PC-9 (cell line): ENCODE measurements at regions not wholly inside any gene's neighbourhood (a gene's known extent, or its start where the extent isn't known, plus 50 kb on each side); places are given as distances from the start of the nearest gene placed in this dataset.

ENCODE experiments used
- BruUV-seq: library from RNA; stranded (reverse); fragments of 400-500 nt; replicated peaks from 2 replicates; lab custom pipeline; 2021; lab: Mats Ljungman, UMichigan
- CTCF ChIA-PET: fragments of 300-600 bp; sonication (Branson Sonifier 250); formaldehyde crosslinking; loops from one replicate; lab custom pipeline; 2022; ENCODE audit warnings: antibody characterized with exemption; lab: Charles Lee
- POLR2A ChIA-PET: fragments of 300-600 bp; sonication (Branson Sonifier 250); formaldehyde crosslinking; loops from one replicate; lab custom pipeline; 2022; ENCODE audit warnings: antibody characterized with exemption; ENCODE audit not compliant: unreplicated experiment; lab: Charles Lee
- DNase-seq, 2 experiments: peaks; one replicate each; pipeline versions ENCODE4 v3.0.0 to v3.0.0-alpha.2; 2015 to 2022; ENCODE audit warnings: mixed read lengths in 1 of 2
- H2AFZ ChIP-seq: fragments of 200-600 bp; sonication (generic); 2 replicates; pipeline ENCODE4 v1.8.1; 2017; ENCODE audit warnings: antibody characterized with exemption
- H3F3A ChIP-seq: fragments of 200-600 bp; sonication (generic); 2 replicates; pipeline ENCODE4 v1.8.1; 2017; ENCODE audit warnings: antibody characterized with exemption, mild to moderate bottlenecking, low read depth; ENCODE audit not compliant: insufficient read depth
- H3K27ac ChIP-seq: fragments of 200-600 bp; sonication (generic); 2 replicates; pipeline ENCODE4 v1.6.1; 2016; ENCODE audit warnings: mixed run types
- H3K27me3 ChIP-seq: fragments of 200-600 bp; sonication (generic); 2 replicates; pipeline ENCODE4 v1.6.1; 2016; ENCODE audit warnings: low read depth, mixed run types; ENCODE audit not compliant: insufficient read depth
- H3K36me3 ChIP-seq: fragments of 200-600 bp; sonication (generic); 2 replicates; pipeline ENCODE4 v1.6.1; 2016; ENCODE audit warnings: low read depth, mixed run types
- H3K4me1 ChIP-seq: fragments of 200-600 bp; sonication (generic); replicated peaks from 2 replicates; pipeline ENCODE4 v1.6.1; 2016; ENCODE audit warnings: mixed run types; ENCODE audit not compliant: insufficient read depth
- H3K4me2 ChIP-seq: fragments of 200-600 bp; sonication (generic); 2 replicates; pipeline ENCODE4 v1.6.1; 2017; ENCODE audit warnings: mixed run types
- H3K4me3 ChIP-seq: fragments of 200-600 bp; sonication (generic); 2 replicates; pipeline ENCODE4 v1.6.1; 2016; ENCODE audit warnings: mixed run types
- H3K79me2 ChIP-seq: fragments of 200-600 bp; sonication (generic); 2 replicates; pipeline ENCODE4 v1.6.1; 2017; ENCODE audit warnings: low read depth, mixed run types
- H3K9me2 ChIP-seq: fragments of 200-600 bp; sonication (generic); 2 replicates; pipeline ENCODE4 v1.8.1; 2017; ENCODE audit warnings: mild to moderate bottlenecking; ENCODE audit not compliant: insufficient read depth
- H3K9me3 ChIP-seq: fragments of 200-600 bp; sonication (generic); 2 replicates; pipeline ENCODE4 v1.8.1; 2016; ENCODE audit warnings: low read depth; ENCODE audit not compliant: insufficient read depth
- H4K20me1 ChIP-seq: fragments of 200-600 bp; sonication (generic); 2 replicates; pipeline ENCODE4 v1.8.1; 2017; ENCODE audit not compliant: insufficient read depth
- EZH2 ChIP-seq: fragments of 200-600 bp; sonication (generic); IDR thresholded peaks from 2 replicates; pipeline ENCODE4 v1.8.0; 2017; ENCODE audit warnings: antibody characterized with exemption, low read depth
- intact Hi-C: fragments of 100-400 bp; cut with micrococcal nuclease; formaldehyde crosslinking; loops from one replicate; pipeline ENCODE4 v1.10.0; 2022; ENCODE audit not compliant: unreplicated experiment
- TF ChIP-seq, protein P1 (sequence below): fragments of 200-600 bp; sonication (generic); conservative IDR thresholded peaks from 2 replicates; pipeline ENCODE4 v1.6.1; 2017; ENCODE audit warnings: mixed run types, antibody characterized with exemption, mild to moderate bottlenecking, moderate library complexity

DNA sequence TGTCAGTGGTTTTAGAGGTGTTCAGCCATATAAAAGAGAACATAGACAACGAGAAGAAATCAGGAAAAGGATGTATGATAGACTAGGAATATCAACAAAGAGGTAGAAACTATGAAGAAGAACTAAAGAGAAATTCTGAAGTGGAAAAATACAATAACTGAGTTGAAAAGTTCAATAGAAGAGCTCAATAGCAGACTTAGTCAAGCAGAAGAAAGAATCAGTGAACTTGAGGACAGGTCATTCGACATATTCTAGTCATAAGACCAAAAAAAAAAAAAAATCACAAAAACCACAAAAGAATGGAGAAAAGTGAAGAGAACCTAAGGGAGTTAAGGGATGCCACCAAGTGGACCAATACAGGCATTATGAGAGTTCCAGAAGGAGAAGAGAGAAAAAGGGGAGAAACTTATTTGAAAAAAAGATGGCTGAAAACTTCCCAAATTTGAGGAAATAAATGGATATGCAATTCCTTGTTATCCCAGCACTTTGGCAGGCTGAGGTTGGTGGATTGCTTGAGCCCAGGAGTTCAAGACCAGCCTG is 321.2 kb downstream of the ABCC12 start:
- no peak overlapping the region for H3K4me2 ChIP-seq
- no peak overlapping the region for H3K4me3 ChIP-seq
- DNase-seq, result no peak
- BruUV-seq, result no TSS peak
- no peak overlapping the region for H2AFZ ChIP-seq
- no peaks in the 10 kb centered on the region for H3K36me3 ChIP-seq
- H3K4me1 ChIP-seq, result no peaks in the 10 kb centered on the region
- POLR2A ChIA-PET, result no interaction called here
- H3F3A ChIP-seq, result no peaks in the 10 kb centered on the region
- no peak for TF ChIP-seq EZH2
- TF ChIP-seq, protein P1, sequence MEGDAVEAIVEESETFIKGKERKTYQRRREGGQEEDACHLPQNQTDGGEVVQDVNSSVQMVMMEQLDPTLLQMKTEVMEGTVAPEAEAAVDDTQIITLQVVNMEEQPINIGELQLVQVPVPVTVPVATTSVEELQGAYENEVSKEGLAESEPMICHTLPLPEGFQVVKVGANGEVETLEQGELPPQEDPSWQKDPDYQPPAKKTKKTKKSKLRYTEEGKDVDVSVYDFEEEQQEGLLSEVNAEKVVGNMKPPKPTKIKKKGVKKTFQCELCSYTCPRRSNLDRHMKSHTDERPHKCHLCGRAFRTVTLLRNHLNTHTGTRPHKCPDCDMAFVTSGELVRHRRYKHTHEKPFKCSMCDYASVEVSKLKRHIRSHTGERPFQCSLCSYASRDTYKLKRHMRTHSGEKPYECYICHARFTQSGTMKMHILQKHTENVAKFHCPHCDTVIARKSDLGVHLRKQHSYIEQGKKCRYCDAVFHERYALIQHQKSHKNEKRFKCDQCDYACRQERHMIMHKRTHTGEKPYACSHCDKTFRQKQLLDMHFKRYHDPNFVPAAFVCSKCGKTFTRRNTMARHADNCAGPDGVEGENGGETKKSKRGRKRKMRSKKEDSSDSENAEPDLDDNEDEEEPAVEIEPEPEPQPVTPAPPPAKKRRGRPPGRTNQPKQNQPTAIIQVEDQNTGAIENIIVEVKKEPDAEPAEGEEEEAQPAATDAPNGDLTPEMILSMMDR, result no peak
- no peaks in the 10 kb centered on the region for H3K27me3 ChIP-seq
- H3K79me2 ChIP-seq, result no peaks in the 10 kb centered on the region
- H4K20me1 ChIP-seq, result no peaks in the 10 kb centered on the region
- intact Hi-C loops, result no loop called here
- no peak overlapping the region for H3K27ac ChIP-seq
- H3K9me2 ChIP-seq, result no peaks in the 10 kb centered on the region
- CTCF ChIA-PET, result no interaction called here
- H3K9me3 ChIP-seq, result peaks cover 13% of the 10 kb centered on the region; the same call in 1 of the 2 replicates

- intact Hi-C loops, result no loop called here
- H3K27me3 ChIP-seq, result no peaks in the 10 kb centered on the region
- H3K79me2 ChIP-seq, result no peaks in the 10 kb centered on the region
- no peaks in the 10 kb centered on the region for H3K36me3 ChIP-seq
- H3K9me3 ChIP-seq, result peaks cover 13% of the 10 kb centered on the region; the same call in 1 of the 2 replicates
- TF ChIP-seq, protein P1, result no peak
- TF ChIP-seq EZH2, result no peak
- H3K27ac ChIP-seq, result no peak overlapping the region
- CTCF ChIA-PET, result no interaction called here
- BruUV-seq, result no TSS peak
- no peak overlapping the region for H3K4me2 ChIP-seq
- POLR2A ChIA-PET, result no interaction called here
- H3F3A ChIP-seq, result no peaks in the 10 kb centered on the region
- no peaks in the 10 kb centered on the region for H3K4me1 ChIP-seq
- H3K4me3 ChIP-seq, result no peak overlapping the region
- no peak for DNase-seq
- no peak overlapping the region for H2AFZ ChIP-seq
- no peaks in the 10 kb centered on the region for H3K9me2 ChIP-seq
- H4K20me1 ChIP-seq, result no peaks in the 10 kb centered on the region
Measured at GRCh38 chr16:47833771-47834170, 322.0 kb downstream of the ABCC12 start.

- Histone ChIP-seq H3K9me3 (peaks cover 17% of the 10 kb centered on the region; the same call in 1 of the 2 replicates), H3K4me1 (no peaks in the 10 kb centered on the region), H3K36me3 (no peaks in the 10 kb centered on the region), H3K4me3 (no peak overlapping the region), H3K4me2 (no peak overlapping the region), H3K27ac (no peak overlapping the region), H2AFZ (no peak overlapping the region), H3K27me3 (no peaks in the 10 kb centered on the region), H4K20me1 (no peaks in the 10 kb centered on the region), H3K79me2 (no peaks in the 10 kb centered on the region), H3K9me2 (no peaks in the 10 kb centered on the region), H3F3A (no peaks in the 10 kb centered on the region)
- TF ChIP-seq EZH2, result no peak
- TF ChIP-seq, protein P1, result no peak
- intact Hi-C loops, result no loop called here
- BruUV-seq, result no TSS peak
- ChIA-PET POLR2A (no interaction called here), CTCF (no interaction called here)
- no peak for DNase-seq
Measured at GRCh38 chr16:47829850-47830600, 325.8 kb downstream of the ABCC12 start.
